OCI-LY7 (cell line): ENCODE measurements at regions not wholly inside any gene's neighbourhood (a gene's known extent, or its start where the extent isn't known, plus 50 kb on each side); places are given as distances from the start of the nearest gene placed in this dataset.
A peak's percentile ranks its signal among the peaks of the same experiment; 100 is the strongest.

Experiments
- BruUV-seq: library from RNA; stranded (reverse); fragments of 400-500 nt; replicated peaks from 2 replicates; lab custom pipeline; 2021; lab: Mats Ljungman, UMichigan
- CTCF ChIA-PET: fragments of 300-600 bp; sonication (Branson Sonifier 250); formaldehyde crosslinking; loops from one replicate; lab custom pipeline; 2022; ENCODE audit warnings: antibody characterized with exemption; ENCODE audit not compliant: unreplicated experiment; lab: Charles Lee
- POLR2A ChIA-PET: fragments of 300-600 bp; sonication (Branson Sonifier 250); formaldehyde crosslinking; loops from one replicate; lab custom pipeline; 2022; ENCODE audit warnings: antibody characterized with exemption; lab: Charles Lee
- DNase-seq: peaks from one replicate; pipeline ENCODE4 v3.0.0-alpha.2; 2015; ENCODE audit warnings: low spot score
- H2AFZ ChIP-seq: fragments of 200-600 bp; sonication (generic), shearing (Covaris generic); 2 replicates; pipeline ENCODE4 v1.6.1; 2014; ENCODE audit warnings: mild to moderate bottlenecking, antibody characterized with exemption, low read length, moderate library complexity
- H3K27ac ChIP-seq: fragments of 200-600 bp; sonication (generic); 2 replicates; pipeline ENCODE4 v1.5.1; 2014; ENCODE audit warnings: mixed run types, low read depth, mild to moderate bottlenecking, moderate library complexity, low read length, inconsistent platforms; ENCODE audit not compliant: poor library complexity, severe bottlenecking
- H3K36me3 ChIP-seq: fragments of 200-600 bp; sonication (generic); 2 replicates; pipeline ENCODE4 v1.6.1; 2014; ENCODE audit warnings: mild to moderate bottlenecking, antibody characterized with exemption, low read length, moderate library complexity, mixed read lengths; ENCODE audit not compliant: insufficient read depth
- H3K4me1 ChIP-seq: fragments of 200-600 bp; sonication (generic); 2 replicates; pipeline ENCODE4 v1.5.1; 2014; ENCODE audit warnings: mild to moderate bottlenecking, low read length; ENCODE audit not compliant: insufficient read depth, poor library complexity, severe bottlenecking
- H3K4me2 ChIP-seq: fragments of 200-600 bp; sonication (generic); 2 replicates; pipeline ENCODE4 v1.6.1; 2014; ENCODE audit warnings: mild to moderate bottlenecking, low read length
- H3K4me3 ChIP-seq: fragments of 200-600 bp; sonication (generic); 2 replicates; pipeline ENCODE4 v1.5.1; 2014; ENCODE audit warnings: mild to moderate bottlenecking, low read depth, low read length; ENCODE audit not compliant: poor library complexity, severe bottlenecking
- H3K79me2 ChIP-seq: fragments of 200-600 bp; sonication (generic); 2 replicates; pipeline ENCODE4 v1.6.1; 2016; ENCODE audit warnings: low read depth, mild to moderate bottlenecking, low read length, moderate library complexity, mixed read lengths; ENCODE audit not compliant: insufficient read depth
- H3K9me2 ChIP-seq: fragments of 200-600 bp; sonication (generic); 2 replicates; pipeline ENCODE4 v1.6.1; 2016; ENCODE audit warnings: mild to moderate bottlenecking, low read length, mixed read lengths; ENCODE audit not compliant: insufficient read depth
- H3K9me3 ChIP-seq: fragments of 200-600 bp; sonication (generic); 2 replicates; pipeline ENCODE4 v1.6.1; 2014; ENCODE audit warnings: mild to moderate bottlenecking, mixed run types, low read length, mixed read lengths
- H4K20me1 ChIP-seq: fragments of 200-600 bp; sonication (generic); 2 replicates; pipeline ENCODE4 v1.6.1; 2014; ENCODE audit warnings: mild to moderate bottlenecking, antibody characterized with exemption, low read length, moderate library complexity, mixed read lengths; ENCODE audit not compliant: insufficient read depth
- CTCF ChIP-seq: fragments of 200-600 bp; sonication (generic); conservative IDR thresholded peaks from 2 replicates; pipeline ENCODE4 v1.5.1; 2014; ENCODE audit warnings: mild to moderate bottlenecking, antibody characterized with exemption, low read length, moderate library complexity, mixed read lengths
- EZH2phosphoT487 ChIP-seq: fragments of 200-600 bp; sonication (generic); IDR thresholded peaks from 2 replicates; pipeline ENCODE4 v1.6.1; 2018; ENCODE audit warnings: low read depth, borderline replicate concordance, mild to moderate bottlenecking, mixed run types, antibody characterized with exemption, low read length, moderate library complexity, mixed read lengths
- intact Hi-C: fragments of 100-400 bp; cut with micrococcal nuclease; formaldehyde crosslinking; loops from one replicate; pipeline ENCODE4 v1.10.0; 2022; ENCODE audit not compliant: unreplicated experiment

- Histone ChIP-seq H3K9me2 (no peaks in the 10 kb centered on the region), H3K9me3 (no peaks in the 10 kb centered on the region), H3K4me3 (no peak overlapping the region), H3K4me2 (no peak overlapping the region), H3K4me1 (no peaks in the 10 kb centered on the region), H4K20me1 (no peaks in the 10 kb centered on the region), H3K27ac (no peak overlapping the region), H3K36me3 (no peaks in the 10 kb centered on the region), H3K79me2 (no peaks in the 10 kb centered on the region), H2AFZ (no peak overlapping the region)
- no peak for DNase-seq
- POLR2A ChIA-PET: interaction anchor here (1.2 kb wide), 1 partner anchor 13 kb away, joined by 3 read pairs; no protein-coding TSS in a partner anchor
- intact Hi-C loops: no loop called here
- no TSS peak for BruUV-seq
- CTCF ChIA-PET: no interaction called here
- TF ChIP-seq CTCF (no peak), EZH2phosphoT487 (no peak)
These were observed 109.2 kb upstream of the RALGAPA2 start for GRCh38 chr20:20821484-20822260.

- Histone ChIP-seq H3K4me3 (no peak overlapping the region), H2AFZ (no peak overlapping the region), H3K9me2 (no peaks in the 10 kb centered on the region), H3K4me1 (no peaks in the 10 kb centered on the region), H4K20me1 (no peaks in the 10 kb centered on the region), H3K9me3 (no peaks in the 10 kb centered on the region), H3K27ac (no peak overlapping the region), H3K79me2 (no peaks in the 10 kb centered on the region), H3K36me3 (no peaks in the 10 kb centered on the region), H3K4me2 (no peak overlapping the region)
- BruUV-seq: no TSS peak
- no peak for TF ChIP-seq EZH2phosphoT487
- TF ChIP-seq CTCF: no peak
- no peak for DNase-seq
- intact Hi-C loops: no loop called here
- CTCF ChIA-PET: no interaction called here
- POLR2A ChIA-PET: interaction anchor here (1.2 kb wide), 1 partner anchor 14 kb away, joined by 3 read pairs; no protein-coding TSS in a partner anchor
These were observed 108.5 kb upstream of the RALGAPA2 start for GRCh38 chr20:20820785-20821483.

- intact Hi-C loops: no loop called here
- no TSS peak for BruUV-seq
- DNase-seq: no peak
- Histone ChIP-seq H3K9me3 (no peaks in the 10 kb centered on the region), H4K20me1 (no peaks in the 10 kb centered on the region), H3K79me2 (no peaks in the 10 kb centered on the region), H3K9me2 (no peaks in the 10 kb centered on the region), H3K4me2 (no peak overlapping the region), H2AFZ (no peak overlapping the region), H3K36me3 (no peaks in the 10 kb centered on the region), H3K4me1 (no peaks in the 10 kb centered on the region), H3K4me3 (no peak overlapping the region), H3K27ac (no peak overlapping the region)
- peak; percentile 42; the same call in 1 of the 2 replicates for TF ChIP-seq CTCF
- TF ChIP-seq EZH2phosphoT487: no peak
- CTCF ChIA-PET: no interaction called here
- POLR2A ChIA-PET: no interaction called here
These were observed 107.7 kb upstream of the RALGAPA2 start for GRCh38 chr20:20820104-20820503.
